Urothelium cell line (cell line): ENCODE measurements at regions not wholly inside any gene's neighbourhood (a gene's known extent, or its start where the extent isn't known, plus 50 kb on each side); places are given as distances from the start of the nearest gene placed in this dataset.

Experiments used
- DNase-seq: peaks from one replicate; pipeline ENCODE4 v3.0.0; 2011; ENCODE audit warnings: low spot score, mixed read lengths
- FAIRE-seq: peaks from 2 replicates; lab custom pipeline; 2011; peaks lifted over from hg19 to GRCh38; lab: Jason Lieb, UNC

GRCh38 chr2:70354264-70354949, 52.5 kb upstream of the FAM136A start:
- no peak for FAIRE-seq

More at GRCh38 chr2:70354264-70354949, 52.5 kb upstream of the FAM136A start:
- DNase-seq = no peak
